ENCODE measurements at regions not wholly inside any gene's neighbourhood (a gene's known extent, or its start where the extent isn't known, plus 50 kb on each side); places are given as distances from the start of the nearest gene placed in this dataset.

DNA sequence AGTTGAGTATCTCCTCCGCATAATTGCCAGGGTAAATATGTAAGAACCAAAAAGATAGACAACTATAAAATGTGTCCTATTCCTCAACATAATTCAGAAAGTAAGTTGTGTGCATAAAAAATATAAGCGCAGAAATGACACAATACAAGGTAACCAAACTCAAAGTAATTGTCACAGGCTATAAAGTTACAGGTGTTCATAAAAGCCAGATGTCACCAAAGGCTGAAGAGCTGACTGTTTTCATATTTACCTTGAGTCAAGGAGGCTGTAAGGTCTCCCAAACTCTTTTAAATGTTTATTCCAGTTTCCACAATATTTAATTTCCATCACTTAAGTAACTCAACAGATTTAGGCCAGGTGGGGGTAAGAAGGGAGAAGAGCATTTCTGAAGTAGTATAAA is 192.2 kb upstream of the MARCKS start:
- Histone ChIP-seq H3K36me3 (replicated peaks) (no peaks in the 10 kb centered on the region), H3K27me3 (replicated peaks) (no peaks in the 10 kb centered on the region), H3K4me3 (ENCODE audit: low read depth, low read length) (no peak overlapping the region), H3K27ac (no peak overlapping the region)
- no peak for DNase-seq
- in situ Hi-C loops (cut with HindIII; ENCODE audit: low pct_ligation_motif_present, low sequenced_read_pairs): no loop called here
- TF ChIP-seq CTCF (IDR thresholded peaks at IDR 0.05; ENCODE audit: low read depth, low read length, missing control alignments): no peak

DNA sequence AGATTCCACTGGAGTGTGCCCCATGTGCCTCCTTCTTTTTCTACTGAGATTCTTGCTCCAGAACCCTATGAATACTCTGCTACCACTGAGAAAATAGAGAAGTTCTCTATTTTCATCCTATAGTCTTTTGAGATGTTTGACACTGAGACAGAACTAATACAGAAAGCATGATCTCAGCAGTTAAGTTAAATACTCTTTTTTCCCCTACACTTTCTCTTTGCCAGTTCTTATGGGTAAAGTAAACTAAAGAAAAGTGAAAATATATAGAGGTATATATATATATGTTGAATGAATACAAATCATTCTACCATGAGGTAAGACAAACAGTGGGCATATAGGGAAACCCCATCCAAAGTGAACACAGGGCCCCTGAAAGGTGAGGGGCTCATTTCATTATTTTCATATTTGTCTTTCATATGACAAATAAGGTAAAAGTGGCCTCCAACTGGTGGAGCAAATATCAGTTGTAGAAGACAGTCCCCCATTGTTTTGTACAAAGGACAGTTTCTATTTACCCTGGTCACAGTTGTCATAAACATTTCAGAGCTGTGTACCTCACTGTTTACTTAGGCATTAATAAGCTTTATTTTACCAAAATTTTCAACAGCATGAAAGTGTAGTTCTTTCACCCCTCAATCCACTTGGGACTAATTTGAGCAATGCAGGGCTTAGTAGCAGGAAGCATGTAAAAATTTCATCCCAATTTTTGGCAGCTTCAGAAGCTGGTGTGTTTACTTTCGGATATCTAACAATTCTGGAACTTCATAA is 188.3 kb upstream of the MARCKS start:
- DNase-seq: no peak

DNA sequence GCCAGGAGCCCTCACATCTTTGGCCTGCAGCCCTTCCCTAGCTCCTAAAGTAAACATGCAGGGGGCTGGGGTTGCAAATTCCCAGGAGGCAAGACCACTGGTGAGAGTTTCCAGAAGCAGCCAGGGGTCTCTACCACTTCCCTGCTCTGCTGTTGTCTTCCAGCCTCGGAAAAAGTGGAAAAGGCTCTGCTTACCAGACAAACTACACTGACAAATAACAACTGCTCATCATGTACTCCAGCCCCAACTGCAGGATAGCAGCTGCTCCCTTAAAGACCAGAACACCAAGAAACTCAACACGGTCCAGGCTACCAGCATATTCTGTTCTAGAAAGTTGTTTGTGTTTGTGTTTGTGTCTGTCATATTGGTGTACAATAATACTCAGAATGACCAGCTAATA is 187.5 kb upstream of the MARCKS start:
- H3K27me3 ChIP-seq (replicated peaks): no peaks in the 10 kb centered on the region
- in situ Hi-C loops (cut with HindIII; ENCODE audit: low pct_ligation_motif_present, low sequenced_read_pairs): no loop called here
- H3K4me3 ChIP-seq (ENCODE audit: low read depth, low read length): no peak overlapping the region
- DNase-seq: no peak
- no peaks in the 10 kb centered on the region for H3K36me3 ChIP-seq (replicated peaks)
- H3K27ac ChIP-seq: no peak overlapping the region
- no peak for TF ChIP-seq CTCF (IDR thresholded peaks at IDR 0.05; ENCODE audit: low read depth, low read length, missing control alignments)

More for the DNA sequence above, 188.3 kb upstream of the MARCKS start:
- TF ChIP-seq CTCF (IDR thresholded peaks at IDR 0.05; ENCODE audit: low read depth, low read length, missing control alignments): no peak
- Histone ChIP-seq H3K27ac (no peak overlapping the region), H3K36me3 (replicated peaks) (no peaks in the 10 kb centered on the region), H3K4me3 (ENCODE audit: low read depth, low read length) (no peak overlapping the region), H3K27me3 (replicated peaks) (no peaks in the 10 kb centered on the region)
- in situ Hi-C loops (cut with HindIII; ENCODE audit: low pct_ligation_motif_present, low sequenced_read_pairs): no loop called here

DNA sequence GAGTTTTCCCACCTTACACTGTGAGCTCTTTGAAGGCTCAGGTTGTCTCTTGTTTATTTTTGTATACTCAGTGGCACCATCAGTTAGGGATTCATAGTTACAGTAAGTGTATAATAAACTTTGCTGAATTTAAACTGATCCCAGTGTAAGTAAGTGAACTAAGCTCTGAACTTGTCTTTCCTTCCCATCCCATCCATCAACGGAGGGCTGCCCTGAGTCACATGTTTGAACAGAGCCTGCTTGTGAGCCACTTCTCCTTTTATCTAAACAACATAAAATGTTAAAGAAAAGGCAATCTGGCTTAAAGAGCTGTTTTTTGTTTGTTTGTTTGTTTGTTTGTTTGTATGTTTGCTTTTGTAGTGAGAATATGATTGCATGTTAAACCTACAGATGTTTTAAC is 185.7 kb upstream of the MARCKS start:
- no peaks in the 10 kb centered on the region for H3K36me3 ChIP-seq (replicated peaks)
- TF ChIP-seq CTCF (IDR thresholded peaks at IDR 0.05; ENCODE audit: low read depth, low read length, missing control alignments): no peak
- H3K27ac ChIP-seq: no peak overlapping the region
- DNase-seq: no peak
- H3K27me3 ChIP-seq (replicated peaks): no peaks in the 10 kb centered on the region
- no peak overlapping the region for H3K4me3 ChIP-seq (ENCODE audit: low read depth, low read length)
- in situ Hi-C loops (cut with HindIII; ENCODE audit: low pct_ligation_motif_present, low sequenced_read_pairs): no loop called here

- in situ Hi-C loops (cut with HindIII; ENCODE audit: low pct_ligation_motif_present, low sequenced_read_pairs): no loop called here
- DNase-seq: no peak
- TF ChIP-seq CTCF (IDR thresholded peaks at IDR 0.05; ENCODE audit: low read depth, low read length, missing control alignments): no peak
These were observed 184.5 kb upstream of the MARCKS start for GRCh38 chr6:113672491-113673149.

More at GRCh38 chr6:113672491-113673149, 184.5 kb upstream of the MARCKS start:
- H3K27ac ChIP-seq: no peak overlapping the region
- no peaks in the 10 kb centered on the region for H3K27me3 ChIP-seq (replicated peaks)
- no peaks in the 10 kb centered on the region for H3K36me3 ChIP-seq (replicated peaks)
- H3K4me3 ChIP-seq (ENCODE audit: low read depth, low read length): no peak overlapping the region
